ENCODE measurements at regions not wholly inside any gene's neighbourhood (a gene's known extent, or its start where the extent isn't known, plus 50 kb on each side); places are given as distances from the start of the nearest gene placed in this dataset.

DNA sequence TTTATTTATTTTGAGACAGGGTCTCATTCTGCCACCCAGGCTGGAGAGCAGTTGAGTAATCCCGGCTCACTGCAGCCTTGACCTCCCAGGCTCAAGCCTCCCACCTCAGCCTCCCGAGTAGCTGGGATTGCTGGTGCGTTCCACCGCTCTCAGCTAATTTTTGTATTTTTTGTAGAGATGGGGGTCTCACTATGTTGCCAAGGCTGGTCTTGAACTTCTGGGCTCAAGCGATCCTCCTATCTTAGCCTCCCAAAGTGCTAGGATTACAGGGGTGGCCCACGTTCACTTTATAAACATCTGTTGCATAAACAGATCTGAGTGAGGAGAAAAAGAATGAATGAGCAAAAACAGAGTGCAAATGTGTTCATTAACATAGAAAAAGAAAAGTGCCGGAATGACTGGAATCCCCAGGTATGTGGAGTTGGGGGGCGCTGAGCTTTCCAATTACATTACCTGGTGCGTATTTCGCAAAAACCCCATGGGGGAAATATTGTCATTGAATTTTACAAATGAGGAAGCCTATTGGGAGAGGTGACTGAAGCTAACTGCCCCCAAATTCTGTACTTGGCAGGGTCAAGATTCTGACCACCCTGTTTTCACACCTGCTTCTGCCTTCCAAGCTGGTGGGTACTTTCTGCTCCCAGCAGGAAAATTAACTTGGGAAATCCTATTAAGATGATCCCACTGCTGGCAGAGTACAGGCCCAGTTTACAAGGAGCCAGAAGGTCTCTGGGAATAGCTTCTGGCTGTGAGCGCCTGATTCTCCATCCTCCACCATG is 207.7 kb upstream of the JARID2 start:
- TF ChIP-seq, protein P1, sequence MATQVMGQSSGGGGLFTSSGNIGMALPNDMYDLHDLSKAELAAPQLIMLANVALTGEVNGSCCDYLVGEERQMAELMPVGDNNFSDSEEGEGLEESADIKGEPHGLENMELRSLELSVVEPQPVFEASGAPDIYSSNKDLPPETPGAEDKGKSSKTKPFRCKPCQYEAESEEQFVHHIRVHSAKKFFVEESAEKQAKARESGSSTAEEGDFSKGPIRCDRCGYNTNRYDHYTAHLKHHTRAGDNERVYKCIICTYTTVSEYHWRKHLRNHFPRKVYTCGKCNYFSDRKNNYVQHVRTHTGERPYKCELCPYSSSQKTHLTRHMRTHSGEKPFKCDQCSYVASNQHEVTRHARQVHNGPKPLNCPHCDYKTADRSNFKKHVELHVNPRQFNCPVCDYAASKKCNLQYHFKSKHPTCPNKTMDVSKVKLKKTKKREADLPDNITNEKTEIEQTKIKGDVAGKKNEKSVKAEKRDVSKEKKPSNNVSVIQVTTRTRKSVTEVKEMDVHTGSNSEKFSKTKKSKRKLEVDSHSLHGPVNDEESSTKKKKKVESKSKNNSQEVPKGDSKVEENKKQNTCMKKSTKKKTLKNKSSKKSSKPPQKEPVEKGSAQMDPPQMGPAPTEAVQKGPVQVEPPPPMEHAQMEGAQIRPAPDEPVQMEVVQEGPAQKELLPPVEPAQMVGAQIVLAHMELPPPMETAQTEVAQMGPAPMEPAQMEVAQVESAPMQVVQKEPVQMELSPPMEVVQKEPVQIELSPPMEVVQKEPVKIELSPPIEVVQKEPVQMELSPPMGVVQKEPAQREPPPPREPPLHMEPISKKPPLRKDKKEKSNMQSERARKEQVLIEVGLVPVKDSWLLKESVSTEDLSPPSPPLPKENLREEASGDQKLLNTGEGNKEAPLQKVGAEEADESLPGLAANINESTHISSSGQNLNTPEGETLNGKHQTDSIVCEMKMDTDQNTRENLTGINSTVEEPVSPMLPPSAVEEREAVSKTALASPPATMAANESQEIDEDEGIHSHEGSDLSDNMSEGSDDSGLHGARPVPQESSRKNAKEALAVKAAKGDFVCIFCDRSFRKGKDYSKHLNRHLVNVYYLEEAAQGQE (IDR thresholded peaks at IDR 0.05; ENCODE audit: insufficient read depth in 1 of 2, low read depth in 2 of 2, low read length in 2 of 2), result no peak
- no peak for TF ChIP-seq POLR2AphosphoS5 (IDR thresholded peaks at IDR 0.05; ENCODE audit: low read depth, low read length)
